HG02763 (cell line): ENCODE measurements at regions not wholly inside any gene's neighbourhood (a gene's known extent, or its start where the extent isn't known, plus 50 kb on each side); places are given as distances from the start of the nearest gene placed in this dataset.

Experiments used
- ATAC-seq: cut with Tn5 transposase; IDR thresholded peaks from one replicate; pipeline ENCODE4 v1.9.1; 2021; ENCODE audit warnings: mild to moderate bottlenecking, moderate library complexity; ENCODE audit not compliant: unreplicated experiment

DNA sequence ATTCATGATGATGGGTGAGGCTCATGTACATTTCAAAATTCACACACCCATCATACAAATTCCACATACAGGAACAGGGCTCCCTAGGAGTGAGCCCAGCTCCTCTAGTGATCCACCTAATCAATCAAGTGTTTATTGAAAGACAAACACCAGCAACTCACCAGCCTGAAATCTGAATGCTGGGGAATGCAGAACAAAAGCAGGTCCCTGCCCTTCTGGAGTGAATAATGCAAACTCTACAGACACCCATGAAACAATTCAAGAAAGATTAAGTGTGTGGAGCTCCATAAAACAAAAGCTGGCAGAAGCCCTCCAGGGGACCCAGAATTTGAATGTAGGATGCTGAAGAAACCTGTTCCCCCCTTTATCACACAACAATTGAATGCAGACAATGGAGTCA, 396.7 kb upstream of the JARID2 start:
- ATAC-seq: no peak

DNA sequence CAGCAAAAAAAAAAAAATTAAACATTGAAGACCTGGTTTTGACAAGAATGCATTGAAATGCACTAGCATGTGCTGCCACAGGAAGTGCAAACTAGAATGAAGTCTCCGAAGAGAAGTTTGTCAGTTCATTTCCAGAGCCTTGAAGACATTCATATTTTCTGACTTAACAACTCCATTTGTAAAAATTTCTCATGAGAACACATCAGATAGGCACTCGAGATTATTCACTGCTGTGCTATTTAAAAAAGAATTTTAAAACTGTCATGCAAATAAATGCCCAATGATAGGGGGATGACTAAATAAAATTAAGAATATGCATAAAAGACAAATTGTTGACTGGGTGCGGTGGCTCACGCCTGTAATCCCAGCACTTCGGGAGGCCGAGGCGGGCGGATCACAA, 394.6 kb upstream of the JARID2 start:
- no peak for ATAC-seq

GRCh38 chr6:14852375-14852774, 393.5 kb upstream of the JARID2 start:
- no peak for ATAC-seq

DNA sequence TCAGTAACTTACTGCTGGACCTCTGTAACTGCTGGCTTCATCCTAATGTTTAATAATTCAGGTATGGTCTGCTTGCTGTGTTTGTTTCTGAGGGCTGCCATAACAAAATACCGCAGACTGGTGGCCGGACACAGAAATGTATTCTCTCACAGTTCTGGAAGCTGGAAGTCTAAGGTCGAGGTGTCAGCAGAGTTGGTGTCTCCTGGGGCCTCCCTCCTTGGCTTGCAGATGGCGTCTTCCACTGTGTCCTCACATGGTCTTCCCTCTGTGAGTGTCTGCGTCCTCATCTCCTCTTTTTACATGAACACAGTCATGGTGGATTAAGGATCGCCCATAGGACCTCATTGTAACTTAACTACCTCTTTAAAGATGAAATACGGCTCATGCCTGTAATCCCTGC, 389.7 kb upstream of the JARID2 start:
- no peak for ATAC-seq

DNA sequence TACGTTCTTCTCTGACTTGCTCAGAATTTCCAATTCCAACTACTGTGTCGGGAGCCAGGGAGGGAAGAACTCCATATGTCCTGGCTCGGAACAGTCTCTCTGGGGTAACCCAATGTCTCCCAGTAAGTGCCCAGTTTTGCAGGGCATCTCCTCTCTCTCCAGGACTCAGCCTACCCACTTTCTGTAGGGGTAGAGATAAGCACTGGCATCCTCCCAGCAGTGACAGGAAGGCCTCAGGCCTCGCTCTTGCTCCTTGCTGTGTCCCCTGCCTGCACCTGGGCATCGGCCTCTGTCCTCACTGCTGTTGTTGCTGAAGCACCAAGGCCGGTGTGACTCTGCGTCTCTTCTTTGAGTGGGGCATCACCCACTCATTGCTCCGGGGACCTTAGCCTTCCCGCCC, 388.9 kb upstream of the JARID2 start:
- no peak for ATAC-seq

DNA sequence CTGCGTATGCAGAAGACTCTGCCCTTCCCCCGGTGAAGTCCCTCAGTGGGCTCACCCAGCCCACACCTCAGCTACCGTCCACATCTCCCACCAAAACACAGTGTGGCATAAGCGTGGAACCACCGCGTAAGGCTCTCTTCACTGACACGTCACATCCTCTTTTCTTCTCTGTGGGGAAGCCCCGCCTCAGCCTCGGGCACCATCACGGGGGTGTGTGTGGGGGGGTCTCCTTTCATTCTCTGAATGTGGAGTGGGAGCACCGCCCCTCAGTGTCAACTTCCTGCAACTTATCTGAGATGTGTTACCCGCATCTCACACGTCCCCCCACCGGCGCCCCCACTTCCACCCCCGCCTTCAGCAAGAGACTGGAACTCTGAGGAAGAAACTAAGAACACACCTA, 388.4 kb upstream of the JARID2 start:
- no peak for ATAC-seq

- ATAC-seq: no peak
These were observed 387.1 kb upstream of the JARID2 start for GRCh38 chr6:14858808-14859207.

GRCh38 chr6:14860774-14861173, 385.1 kb upstream of the JARID2 start:
- ATAC-seq: no peak

GRCh38 chr6:14861491-14861943, 384.4 kb upstream of the JARID2 start:
- ATAC-seq: no peak

GRCh38 chr6:14862845-14863244, 383.0 kb upstream of the JARID2 start:
- ATAC-seq: no peak

DNA sequence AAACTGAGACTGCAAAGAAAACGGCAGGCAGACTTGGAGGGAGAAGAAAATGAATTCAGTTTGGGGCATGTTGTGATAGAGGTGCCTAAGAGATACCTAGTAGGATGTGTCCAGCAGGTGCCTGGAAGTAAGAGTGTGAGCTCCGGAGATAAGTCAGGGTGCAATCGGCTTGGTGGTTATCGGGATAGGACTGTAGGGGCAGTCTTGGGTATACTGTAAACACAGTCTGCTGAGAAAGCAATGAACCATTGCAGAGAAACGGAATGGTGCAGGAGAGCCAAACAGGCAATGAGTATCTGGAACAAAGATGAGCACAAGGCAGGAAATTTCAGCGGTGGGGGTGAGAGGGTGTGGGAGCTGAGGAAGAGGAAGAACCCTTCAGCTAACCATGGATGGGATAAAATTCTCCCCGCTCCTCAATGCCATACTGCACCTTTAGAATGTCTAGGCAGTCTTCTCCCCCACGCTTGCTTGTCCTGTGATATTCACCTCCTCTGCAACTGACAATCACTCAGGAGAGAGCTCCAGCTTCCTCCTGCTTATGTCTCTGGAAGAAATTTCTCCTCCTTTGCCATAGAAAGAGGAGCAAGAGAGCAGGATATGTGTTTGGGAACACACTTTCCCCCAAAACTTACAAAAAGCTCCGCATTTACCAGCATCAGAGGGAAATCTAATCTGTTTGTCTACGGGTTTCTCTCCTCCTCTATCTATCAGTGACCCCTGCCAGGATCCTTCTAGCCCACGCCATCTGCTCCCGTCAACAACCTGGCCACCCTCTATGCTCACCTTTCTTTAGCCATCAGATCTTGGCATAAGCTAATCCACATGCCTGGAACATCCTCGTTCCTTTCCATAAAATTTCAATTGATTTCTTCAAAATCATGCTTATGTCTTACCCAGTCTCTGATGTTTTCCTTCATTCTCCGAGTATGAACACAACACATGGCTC, 381.7 kb upstream of the JARID2 start:
- no peak for ATAC-seq

- ATAC-seq: no peak
These were observed 380.3 kb upstream of the JARID2 start for GRCh38 chr6:14865531-14866100.

- no peak for ATAC-seq
These were observed 378.1 kb upstream of the JARID2 start for GRCh38 chr6:14867802-14868201.

GRCh38 chr6:14871221-14871620, 374.6 kb upstream of the JARID2 start:
- ATAC-seq: no peak

GRCh38 chr6:14873101-14873500, 372.8 kb upstream of the JARID2 start:
- ATAC-seq: no peak

- ATAC-seq: no peak
These were observed 372.0 kb upstream of the JARID2 start for GRCh38 chr6:14873781-14874441.

- ATAC-seq: no peak
These were observed 370.8 kb upstream of the JARID2 start for GRCh38 chr6:14874975-14875480.

- peak; percentile 60 for ATAC-seq
These were observed 370.3 kb upstream of the JARID2 start for GRCh38 chr6:14875481-14876063.

- no peak for ATAC-seq
These were observed 368.9 kb upstream of the JARID2 start for GRCh38 chr6:14876778-14877613.

DNA sequence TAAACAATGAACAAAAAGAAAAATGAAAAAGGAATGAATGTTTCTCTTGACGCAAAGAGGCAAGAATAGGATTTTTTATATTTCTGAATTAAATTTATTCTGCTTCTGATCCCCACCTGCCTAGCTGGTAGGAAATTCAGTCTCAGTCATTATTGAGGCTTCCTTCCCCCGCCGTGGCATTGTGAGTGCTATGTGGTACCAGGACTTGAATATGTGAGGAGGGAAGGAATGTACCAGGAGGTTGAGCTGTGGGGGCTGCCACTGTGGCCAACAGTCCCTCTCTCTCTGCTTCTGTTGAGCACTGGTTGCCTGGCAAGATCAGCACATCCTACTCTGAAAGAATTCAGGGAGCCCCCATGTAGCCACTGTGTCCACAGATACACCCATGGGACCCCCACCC, 368.1 kb upstream of the JARID2 start:
- ATAC-seq: no peak
